ENCODE measurements at regions not wholly inside any gene's neighbourhood (a gene's known extent, or its start where the extent isn't known, plus 50 kb on each side); places are given as distances from the start of the nearest gene placed in this dataset.

DNA sequence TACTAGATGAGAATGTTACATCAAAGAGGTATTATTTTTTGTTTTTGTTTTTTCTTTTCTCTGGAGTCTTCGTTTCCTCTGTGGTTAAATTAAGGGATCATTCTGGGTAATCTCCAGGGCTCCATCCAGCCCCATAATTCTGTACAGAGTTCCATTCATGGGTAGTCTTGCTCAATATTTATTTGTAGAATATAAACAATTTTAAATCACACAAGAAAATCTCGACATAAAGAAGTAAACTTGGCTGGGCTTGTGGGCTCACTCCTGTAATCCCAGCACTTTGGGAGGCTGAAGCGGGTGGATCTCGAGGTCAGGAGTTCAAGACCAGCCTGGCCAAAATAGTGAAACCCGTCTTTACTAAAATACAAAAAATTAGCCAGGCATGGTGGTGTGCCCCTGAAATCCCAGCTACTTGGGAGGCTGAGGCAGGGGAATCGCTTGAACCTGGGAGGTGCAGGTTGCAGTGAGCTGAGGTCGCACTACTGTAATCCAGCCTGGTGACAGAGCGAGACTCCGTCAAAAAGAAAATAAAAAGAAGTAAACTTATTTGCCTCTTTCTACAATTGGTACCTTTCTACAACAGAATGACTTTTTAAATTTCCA, 166.8 kb upstream of the TGFBR2 start:
- DNase-seq (ENCODE audit: low read depth): no peak
- H3K27me3 ChIP-seq (ENCODE audit: control insufficient read depth, insufficient read depth, low read length): no peaks in the 10 kb centered on the region
- H3K4me3 ChIP-seq (ENCODE audit: low read depth, low read length): no peak overlapping the region
- no peaks in the 10 kb centered on the region for H3K36me3 ChIP-seq (ENCODE audit: control insufficient read depth, insufficient read depth, low read length)
- TF ChIP-seq CTCF (IDR thresholded peaks at IDR 0.05; ENCODE audit: insufficient read depth, low read length, poor library complexity, severe bottlenecking): no peak

DNA sequence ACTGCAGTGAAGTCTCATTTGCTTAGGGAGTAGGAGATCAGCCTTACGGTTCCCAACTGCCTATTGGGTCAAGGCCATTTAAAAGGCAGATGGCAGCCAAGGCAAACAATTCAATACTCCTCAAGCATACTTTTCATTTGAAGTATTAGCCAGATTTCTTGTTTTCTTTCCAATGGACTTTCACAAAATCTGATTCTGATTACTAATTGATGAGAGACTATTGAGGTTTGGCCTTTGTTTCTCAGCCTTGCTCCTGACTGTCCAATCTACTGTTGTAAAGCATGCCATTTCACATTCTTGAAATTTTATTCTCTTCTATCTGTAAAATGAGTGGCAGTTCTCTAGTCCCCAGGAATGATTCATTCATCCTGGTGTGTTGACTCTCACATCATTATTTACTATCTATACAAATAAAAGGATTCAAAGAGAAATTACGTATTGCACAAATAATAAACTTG, 166.2 kb upstream of the TGFBR2 start:
- H3K4me3 ChIP-seq (ENCODE audit: low read depth, low read length): no peak overlapping the region
- no peak for TF ChIP-seq CTCF (IDR thresholded peaks at IDR 0.05; ENCODE audit: insufficient read depth, low read length, poor library complexity, severe bottlenecking)
- no peak for DNase-seq (ENCODE audit: low read depth)
- no peaks in the 10 kb centered on the region for H3K36me3 ChIP-seq (ENCODE audit: control insufficient read depth, insufficient read depth, low read length)
- H3K27me3 ChIP-seq (ENCODE audit: control insufficient read depth, insufficient read depth, low read length): no peaks in the 10 kb centered on the region

GRCh38 chr3:30440880-30441279, 165.5 kb upstream of the TGFBR2 start:
- Histone ChIP-seq H3K4me3 (ENCODE audit: low read depth, low read length) (no peak overlapping the region), H3K36me3 (ENCODE audit: control insufficient read depth, insufficient read depth, low read length) (no peaks in the 10 kb centered on the region), H3K27me3 (ENCODE audit: control insufficient read depth, insufficient read depth, low read length) (no peaks in the 10 kb centered on the region)
- no peak for DNase-seq (ENCODE audit: low read depth)
- TF ChIP-seq CTCF (IDR thresholded peaks at IDR 0.05; ENCODE audit: insufficient read depth, low read length, poor library complexity, severe bottlenecking): no peak

DNA sequence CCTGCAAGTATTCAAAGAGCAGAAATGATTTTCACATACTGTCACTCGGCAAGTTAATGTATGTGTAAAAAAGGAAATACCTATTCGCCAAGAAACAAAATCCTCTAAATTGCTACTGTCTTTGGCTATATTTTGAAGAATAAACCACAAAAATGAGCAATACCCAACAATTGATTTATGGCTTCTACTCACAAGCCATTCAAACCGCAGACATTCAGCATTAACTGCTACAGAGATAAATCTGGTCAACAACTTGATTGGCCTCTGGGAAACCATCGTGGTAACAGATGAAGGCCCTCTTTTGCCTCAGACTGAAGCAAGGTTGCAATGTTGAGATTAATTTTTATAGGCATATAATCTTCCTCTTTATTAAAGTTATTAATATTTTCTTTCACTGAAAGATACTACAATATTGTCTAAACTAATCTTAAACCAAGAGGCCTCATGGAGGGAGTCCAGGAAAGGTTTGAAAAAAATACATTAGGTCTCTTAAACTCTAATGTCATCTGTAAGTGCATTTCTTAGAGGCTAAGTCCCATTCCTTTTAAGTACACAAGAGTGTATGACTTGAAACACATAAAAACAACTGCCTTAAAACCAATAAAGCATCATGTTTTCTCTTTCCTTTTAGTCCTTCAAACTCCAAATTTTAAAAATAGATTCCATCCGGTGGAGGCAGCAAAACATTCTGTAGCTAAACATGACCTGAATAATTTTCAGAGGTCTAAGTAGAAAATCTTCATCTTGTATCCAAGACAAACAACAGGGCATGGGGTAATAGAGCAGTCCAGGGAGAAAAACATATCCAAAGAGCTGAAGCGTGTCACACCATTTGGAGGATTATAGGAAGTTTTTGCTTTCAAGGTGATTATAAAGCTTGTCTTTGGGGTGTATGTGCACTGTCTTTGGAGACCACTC, 162.4 kb upstream of the TGFBR2 start:
- TF ChIP-seq CTCF (IDR thresholded peaks at IDR 0.05; ENCODE audit: insufficient read depth, low read length, poor library complexity, severe bottlenecking): no peak
- H3K36me3 ChIP-seq (ENCODE audit: control insufficient read depth, insufficient read depth, low read length): no peaks in the 10 kb centered on the region
- no peak for DNase-seq (ENCODE audit: low read depth)
- no peak overlapping the region for H3K4me3 ChIP-seq (ENCODE audit: low read depth, low read length)
- H3K27me3 ChIP-seq (ENCODE audit: control insufficient read depth, insufficient read depth, low read length): no peaks in the 10 kb centered on the region

DNA sequence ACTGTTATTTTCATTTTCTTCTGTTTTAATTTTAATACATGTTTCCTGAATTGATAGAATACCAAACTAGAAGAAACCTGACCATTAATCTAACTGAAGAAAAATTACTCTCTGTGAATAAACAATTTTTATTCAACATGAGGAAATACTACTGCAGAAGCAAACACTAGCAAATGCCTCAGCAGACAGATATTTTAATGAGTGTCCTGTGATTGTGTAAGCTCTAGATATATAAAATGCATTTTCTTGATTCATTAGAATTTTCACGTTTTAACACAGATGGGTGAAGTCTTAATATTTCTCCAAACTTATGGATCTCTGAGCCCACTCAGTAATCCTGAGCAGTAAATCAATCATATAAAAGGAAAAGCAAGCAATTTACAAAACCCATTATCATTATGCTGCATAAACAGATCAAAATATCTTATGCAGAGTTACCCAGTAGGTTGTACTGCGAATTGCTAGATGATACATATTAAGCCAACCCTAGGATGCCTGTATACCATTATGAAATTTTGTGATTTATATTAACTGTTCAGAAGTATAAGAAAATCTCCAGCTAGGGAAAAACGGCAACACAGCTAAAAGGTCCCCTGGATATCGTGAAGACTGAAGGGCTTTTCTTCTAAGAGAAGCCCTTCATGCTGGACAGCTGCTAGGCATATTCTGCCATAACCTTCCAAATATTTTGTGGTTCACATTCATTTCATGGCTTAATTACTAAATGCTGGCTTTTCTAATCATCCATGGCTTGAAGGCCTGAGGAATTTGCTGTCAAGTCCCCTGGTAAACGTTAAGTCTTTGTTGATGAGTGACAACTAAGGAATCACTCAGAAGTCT, 157.7 kb upstream of the TGFBR2 start:
- no peak for TF ChIP-seq CTCF (IDR thresholded peaks at IDR 0.05; ENCODE audit: insufficient read depth, low read length, poor library complexity, severe bottlenecking)
- H3K4me3 ChIP-seq (ENCODE audit: low read depth, low read length): no peak overlapping the region
- no peak for DNase-seq (ENCODE audit: low read depth)
- no peaks in the 10 kb centered on the region for H3K27me3 ChIP-seq (ENCODE audit: control insufficient read depth, insufficient read depth, low read length)
- H3K36me3 ChIP-seq (ENCODE audit: control insufficient read depth, insufficient read depth, low read length): no peaks in the 10 kb centered on the region
